HG03025 (cell line): ENCODE measurements at regions not wholly inside any gene's neighbourhood (a gene's known extent, or its start where the extent isn't known, plus 50 kb on each side); places are given as distances from the start of the nearest gene placed in this dataset.

ENCODE experiments used
- ATAC-seq: cut with Tn5 transposase; IDR thresholded peaks from one replicate; pipeline ENCODE4 v1.9.1; 2021; ENCODE audit warnings: mild to moderate bottlenecking, moderate library complexity; ENCODE audit not compliant: unreplicated experiment, low FRiP score

DNA sequence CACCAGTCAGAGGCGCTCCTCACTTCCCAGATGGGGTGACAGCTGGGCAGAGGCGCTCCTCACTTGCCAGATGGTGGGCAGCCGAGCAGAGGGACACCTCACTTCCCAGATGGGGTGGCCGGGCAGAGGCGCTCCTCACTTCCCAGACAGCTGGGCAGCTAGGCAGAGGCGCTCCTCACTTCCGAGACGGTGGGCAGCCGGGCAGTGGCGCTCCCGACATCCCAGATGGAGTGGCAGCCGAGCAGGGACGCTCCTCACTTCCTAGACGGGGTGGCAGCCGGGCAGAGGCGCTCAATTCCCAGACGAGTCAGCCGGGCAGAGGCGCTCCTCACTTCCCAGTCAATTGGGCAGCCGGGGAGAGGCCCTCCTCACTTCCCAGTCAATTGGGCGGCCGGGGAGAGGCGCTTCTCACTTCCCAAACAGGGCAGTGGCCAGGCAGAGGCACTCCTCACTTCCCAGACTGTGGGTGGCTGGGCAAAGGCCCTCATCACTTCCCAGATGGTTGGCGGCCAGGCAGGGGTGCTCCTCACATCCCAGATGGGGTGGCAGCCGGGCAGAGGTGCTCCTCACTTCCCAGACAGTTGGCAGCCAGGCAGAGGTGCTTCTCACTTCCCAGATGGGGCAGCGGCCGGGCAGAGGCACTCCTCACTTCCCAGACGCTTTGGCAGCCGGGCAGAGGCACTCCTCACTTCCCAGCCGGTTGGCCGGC is 143.8 kb upstream of the ARID2 start:
- no peak for ATAC-seq

DNA sequence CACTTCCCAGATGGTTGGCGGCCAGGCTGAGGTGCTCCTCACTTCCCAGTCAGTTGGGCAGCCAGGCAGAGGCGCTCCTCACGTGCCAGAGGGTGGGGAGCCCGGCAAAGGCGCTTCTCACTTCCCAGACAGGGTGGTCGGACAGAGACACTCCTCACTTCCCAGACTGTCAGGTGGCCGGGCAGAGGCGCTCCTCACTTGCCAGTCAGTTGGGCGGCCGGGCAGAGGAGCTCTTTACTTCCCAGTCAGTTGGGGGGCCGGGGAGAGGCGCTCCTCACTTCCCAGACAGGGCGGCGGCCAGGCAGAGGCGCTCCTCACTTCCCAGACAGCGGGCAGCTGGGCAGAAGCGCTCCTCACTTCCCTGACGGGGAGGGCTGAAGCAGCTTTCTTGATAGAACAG is 143.0 kb upstream of the ARID2 start:
- ATAC-seq, result no peak

DNA sequence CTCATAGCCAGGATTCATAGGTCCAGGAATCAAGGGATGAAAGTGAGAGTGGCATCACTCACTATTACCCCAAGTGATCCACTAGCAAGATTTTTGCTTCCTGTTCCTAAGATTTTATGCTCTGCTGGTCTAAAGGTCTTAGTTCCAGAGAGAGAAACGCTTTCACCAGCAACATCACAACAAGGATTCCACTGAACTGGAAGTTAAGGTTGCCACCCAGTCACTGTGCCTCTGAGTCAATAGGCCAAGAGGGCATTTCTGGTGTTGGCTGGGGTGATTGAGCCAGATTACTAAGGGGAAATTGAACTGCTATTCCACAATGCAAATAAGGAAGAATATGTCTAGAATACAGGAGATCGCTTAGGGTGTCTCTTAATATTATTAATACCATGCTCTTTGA is 142.5 kb upstream of the ARID2 start:
- ATAC-seq, result no peak

DNA sequence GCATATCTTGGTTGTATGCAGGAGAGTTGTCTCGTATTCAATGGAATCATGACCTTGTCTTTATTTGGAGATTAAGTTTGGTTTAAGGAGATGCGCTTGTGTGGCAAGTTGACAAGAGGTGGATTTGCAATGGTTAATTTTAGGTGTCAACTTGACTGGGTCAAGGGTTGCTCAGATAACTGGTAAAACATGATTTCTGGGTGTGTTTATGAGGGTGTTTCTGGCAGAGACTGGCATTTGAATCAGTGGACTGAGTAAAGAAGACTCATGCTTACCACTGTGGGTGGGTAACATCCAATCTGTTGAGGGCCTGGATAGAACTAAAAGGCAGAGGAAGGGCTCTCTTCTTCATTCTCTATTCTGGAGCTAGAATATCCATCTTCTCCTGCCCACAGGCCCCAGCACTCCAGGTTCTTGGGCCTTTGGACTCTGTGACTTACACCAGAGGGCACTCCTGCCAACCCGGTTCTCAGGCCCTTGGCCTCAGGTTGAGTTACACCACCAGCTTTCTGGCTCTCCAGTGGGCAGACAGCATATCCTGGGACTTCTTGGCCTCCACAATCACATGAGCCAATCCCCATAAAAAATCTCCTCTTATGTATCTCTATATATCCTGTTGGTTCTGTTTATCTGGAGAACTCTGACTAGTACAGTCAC is 141.5 kb upstream of the ARID2 start:
- ATAC-seq, result no peak

DNA sequence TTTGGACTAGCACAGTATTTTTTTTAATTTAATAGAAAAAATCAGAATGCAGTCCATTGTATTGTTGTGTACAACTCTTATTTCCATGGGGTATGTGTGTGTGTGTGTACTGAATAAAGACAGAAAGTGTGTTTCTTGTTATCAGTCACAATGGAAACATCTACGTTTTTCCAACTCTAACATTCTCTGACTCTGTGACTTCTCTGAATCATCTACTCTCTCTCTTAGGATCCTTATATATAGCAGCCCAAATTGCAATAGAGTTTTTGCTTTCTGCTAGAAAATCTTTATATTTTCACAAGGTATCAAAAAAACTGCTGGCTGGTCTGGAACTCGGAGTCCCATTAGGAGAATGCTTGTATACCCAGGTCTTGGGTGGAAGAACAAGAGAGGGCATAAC is 138.9 kb upstream of the ARID2 start:
- no peak for ATAC-seq

DNA sequence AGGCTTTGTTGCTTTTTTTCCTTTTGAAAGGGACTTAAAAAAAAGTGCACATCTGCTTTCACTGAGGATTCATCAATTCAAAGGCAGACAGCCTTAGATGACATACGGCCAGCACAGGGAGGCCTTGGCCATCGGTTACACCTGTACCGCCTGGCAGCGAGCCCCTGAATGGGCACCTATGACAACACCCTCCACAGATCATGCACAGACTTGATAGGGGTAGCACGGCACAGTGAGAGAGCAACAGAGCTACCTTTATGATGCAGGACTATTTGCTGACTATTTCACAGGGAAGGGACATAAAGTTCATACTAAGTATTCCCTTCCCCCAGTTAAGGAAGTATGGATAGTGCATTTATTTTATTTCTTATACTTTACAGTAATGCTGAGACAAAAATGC is 137.9 kb upstream of the ARID2 start:
- ATAC-seq, result no peak

DNA sequence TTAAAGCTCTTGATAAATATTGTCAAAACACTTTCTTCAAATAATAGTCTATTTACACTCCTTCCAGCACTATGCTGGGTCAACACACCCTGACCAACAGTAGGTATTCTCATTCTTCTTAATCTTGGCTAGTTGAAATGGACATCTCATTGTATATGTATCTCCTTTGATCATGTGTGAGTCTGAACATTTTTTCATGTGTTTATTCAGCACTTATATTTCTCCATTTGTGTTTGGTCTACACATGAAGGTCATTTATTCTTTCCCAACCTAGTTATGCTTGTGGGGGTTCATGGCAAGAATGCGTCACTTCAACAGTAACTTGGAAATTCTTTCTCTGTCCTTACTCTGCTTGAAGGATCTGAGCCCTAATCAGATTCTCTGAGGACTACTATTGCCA is 133.1 kb upstream of the ARID2 start:
- ATAC-seq, result no peak

DNA sequence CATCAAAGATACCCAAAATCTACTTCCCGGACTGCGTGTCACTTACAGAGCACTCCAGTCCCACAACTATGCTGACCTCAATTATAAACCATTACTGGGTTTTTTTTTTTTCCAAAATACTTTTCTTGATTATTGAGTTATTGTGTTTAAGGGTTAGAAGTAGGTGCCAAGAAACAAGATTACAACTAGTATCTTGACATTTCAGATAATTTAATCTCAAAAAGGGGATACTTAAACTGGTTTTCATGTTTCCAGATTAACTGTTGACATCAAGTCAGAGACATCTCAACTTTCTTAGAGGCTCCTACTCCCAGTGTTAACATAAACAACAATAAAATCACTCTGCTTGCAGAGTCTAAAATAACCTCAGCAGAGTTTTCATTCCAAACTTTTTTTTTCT is 131.2 kb upstream of the ARID2 start:
- no peak for ATAC-seq

DNA sequence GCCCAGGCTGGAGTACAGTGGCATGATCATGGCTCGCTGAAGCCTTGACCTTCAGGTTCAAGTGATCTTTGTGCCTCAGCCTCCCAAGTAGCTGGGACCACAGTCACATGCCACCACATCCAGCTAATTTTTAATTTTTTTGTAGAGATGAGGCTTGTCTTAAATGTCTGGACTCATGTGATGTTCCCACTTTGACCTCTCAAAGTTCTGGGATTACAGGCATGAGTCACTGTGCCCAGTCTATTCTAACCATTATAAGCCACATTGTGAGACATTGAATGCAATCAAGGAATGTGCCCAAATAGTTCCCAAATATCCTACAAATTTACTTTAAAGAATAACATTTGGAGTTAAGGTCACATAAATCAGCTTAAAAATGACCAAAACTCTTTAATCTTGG is 130.7 kb upstream of the ARID2 start:
- ATAC-seq, result no peak

DNA sequence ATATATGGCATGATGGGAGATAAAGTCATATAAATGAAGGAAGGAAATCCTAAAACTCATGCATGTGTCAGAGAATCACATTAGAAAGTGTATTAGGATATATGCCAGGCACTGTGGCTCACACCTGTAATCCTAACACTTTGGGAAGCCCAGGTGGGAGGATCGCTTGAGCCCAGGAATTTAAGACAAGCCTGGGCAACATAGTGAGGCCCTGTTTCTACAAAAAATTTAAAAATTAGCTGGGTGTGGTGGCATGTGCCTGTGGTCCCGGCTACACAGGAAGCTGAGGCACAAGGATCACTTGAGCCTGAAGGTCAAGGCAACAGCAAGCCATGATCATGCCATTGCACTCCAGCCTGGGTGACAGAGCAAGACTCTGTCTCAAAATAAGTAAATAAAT is 130.3 kb upstream of the ARID2 start:
- no peak for ATAC-seq

DNA sequence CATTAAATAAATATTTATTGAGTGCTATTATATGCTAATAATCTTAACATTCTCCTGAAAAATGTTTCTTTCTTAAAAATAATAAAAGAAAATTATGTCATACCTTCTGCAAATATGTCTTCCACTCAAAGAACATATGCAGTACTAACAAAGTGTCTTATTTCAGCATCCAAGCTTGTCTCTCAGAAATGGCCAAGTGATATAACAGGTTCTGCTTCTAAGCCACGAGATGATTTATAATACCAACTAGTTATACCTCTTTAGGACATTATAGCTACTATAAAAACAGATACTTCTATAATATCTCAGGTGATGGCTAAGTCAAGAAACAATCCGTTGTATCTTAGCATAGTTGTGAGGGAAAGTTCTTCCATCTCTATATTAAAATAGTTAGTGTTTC is 128.1 kb upstream of the ARID2 start:
- no peak for ATAC-seq

DNA sequence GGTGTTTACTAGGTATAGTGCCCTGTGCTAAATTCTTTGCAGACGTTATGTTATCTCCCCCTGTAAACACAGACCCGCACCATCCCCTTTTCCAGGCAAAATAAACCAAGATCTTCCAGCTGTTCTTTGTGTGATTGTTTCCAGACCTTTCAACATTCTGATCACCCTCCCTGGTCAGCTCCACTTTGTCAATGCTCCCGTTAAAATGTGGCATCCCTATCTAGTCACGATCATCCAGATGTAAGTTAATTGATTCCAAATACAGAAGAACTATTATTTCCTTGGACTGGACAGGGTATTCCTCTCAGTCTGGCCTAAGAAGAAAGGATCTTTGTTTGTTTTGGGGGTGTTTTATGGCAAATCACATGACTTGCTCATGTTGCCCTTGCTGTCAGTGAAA is 127.6 kb upstream of the ARID2 start:
- no peak for ATAC-seq

DNA sequence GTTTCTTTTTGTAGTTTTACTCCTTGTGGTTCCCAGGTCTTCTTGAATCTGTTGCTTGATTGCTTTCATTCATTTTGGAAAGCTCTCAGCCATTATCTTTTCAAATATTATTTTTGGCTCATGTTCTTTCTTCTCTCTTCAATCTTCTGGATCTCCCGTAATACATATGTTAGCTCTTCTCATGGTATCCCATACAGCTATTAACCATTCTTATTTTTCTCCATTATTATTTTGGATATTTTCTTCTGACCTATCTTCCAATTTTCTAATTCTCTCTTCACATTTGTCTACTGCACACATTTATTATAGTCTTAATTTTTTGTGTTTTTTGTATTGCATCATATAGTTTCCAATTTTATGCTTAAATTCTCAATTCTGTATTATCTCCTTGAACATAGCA is 123.9 kb upstream of the ARID2 start:
- ATAC-seq, result no peak

DNA sequence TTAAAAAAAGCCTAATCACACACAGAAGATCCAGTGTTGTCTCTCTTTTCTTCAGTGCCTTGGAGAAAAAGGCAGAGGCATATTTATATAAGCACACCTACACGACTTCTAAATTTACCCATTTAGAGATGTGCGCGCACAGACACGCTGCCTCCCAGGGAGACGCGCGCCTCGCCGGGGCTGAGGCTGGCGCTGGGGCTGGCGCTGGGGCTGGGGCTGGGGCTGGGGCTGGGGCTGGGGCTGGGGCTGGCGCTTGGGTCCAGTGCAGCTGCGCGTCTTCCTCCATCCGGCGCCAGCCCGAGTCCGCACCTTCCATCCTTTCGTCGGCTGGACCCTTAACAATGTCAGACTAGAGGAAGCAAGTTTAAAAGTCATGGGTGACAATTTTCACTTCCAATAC is 118.4 kb upstream of the ARID2 start:
- ATAC-seq, result no peak

DNA sequence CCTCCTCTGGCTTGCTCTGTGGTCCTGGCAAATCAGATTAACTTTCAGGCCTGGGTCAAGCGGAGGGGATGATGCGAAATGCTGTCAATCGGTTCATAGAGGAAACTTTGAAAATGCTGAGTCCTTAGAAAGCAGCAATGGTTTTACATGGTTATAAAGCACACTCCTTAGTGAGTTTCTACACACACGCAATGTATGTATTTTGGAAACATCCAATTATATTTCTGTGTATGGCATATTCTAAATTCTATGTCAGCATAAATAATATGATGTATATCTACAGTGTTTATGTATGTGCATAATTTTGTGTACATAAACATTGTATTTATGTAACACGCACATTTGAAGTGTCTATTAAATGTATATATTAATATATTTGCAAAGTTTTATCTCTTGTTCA is 118.0 kb upstream of the ARID2 start:
- ATAC-seq, result no peak

DNA sequence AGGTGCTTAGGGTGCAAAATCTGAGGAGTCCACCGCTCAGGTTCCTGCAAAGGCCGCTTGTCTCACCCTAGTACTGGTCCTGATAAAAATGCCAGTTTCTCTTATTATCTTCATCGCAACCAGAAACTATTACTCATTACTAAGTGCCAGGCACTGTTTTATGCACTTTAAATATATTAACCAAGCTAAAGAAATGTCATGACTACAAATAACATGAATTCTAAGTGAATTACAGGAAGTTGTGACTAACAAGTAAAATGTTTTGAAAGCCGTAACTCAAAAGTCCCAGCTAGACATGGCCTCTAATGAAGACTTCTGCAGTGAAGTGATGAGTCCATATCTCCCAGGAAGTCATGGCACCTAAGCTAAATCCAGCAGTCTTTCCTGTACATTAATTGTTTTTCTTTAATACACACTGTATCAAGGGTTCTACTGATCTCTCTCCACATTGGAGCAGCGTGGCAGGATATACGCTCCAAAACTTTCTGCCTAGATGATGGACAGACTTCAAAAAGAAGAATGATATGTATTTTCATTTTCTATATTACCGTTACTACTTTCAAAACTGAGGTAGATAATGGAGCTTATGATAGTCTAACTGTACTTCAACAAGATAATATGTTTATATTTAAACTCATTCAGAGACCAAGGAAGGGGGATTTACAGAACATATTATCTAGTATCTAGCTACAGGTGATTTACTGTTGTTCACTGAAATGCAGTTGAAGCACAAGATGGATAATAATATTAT is 117.3 kb upstream of the ARID2 start:
- ATAC-seq, result no peak

DNA sequence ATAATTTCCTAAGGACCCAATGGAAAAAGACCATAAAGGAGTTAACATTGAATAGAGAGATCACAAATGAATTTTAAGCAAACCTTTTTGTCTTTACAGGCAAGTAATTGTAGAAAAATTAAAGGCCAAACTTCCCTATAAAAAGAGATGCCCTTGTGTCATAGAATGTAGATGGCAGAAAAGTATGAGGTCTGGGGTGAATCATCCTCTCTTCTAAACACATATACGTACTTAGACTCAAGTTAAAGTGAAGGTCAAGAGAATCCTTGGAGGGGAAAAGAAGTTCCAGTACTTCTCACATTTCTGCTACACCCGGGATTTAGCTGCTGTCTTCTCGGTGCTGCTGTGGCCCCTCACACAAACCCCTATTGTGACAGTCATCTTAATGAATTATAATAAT is 116.2 kb upstream of the ARID2 start:
- ATAC-seq, result no peak

DNA sequence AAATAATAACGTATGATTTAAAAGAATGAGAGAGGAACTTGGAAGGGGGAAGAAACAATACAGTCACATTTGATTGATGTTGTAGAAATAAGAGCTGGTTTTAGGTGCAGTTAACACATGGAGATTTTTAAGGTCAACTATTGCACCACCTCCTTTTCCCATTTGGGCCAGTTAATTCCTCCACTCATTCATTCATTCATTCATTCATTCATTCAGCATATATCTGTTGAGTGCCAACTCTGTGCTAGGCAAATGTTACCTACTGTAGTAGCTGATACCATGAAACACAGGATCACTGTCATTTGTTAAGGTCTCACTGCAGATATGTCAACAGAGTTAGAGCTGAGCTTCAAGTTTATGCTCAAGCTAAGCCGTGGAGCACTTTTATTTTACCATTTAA is 115.7 kb upstream of the ARID2 start:
- ATAC-seq, result no peak

DNA sequence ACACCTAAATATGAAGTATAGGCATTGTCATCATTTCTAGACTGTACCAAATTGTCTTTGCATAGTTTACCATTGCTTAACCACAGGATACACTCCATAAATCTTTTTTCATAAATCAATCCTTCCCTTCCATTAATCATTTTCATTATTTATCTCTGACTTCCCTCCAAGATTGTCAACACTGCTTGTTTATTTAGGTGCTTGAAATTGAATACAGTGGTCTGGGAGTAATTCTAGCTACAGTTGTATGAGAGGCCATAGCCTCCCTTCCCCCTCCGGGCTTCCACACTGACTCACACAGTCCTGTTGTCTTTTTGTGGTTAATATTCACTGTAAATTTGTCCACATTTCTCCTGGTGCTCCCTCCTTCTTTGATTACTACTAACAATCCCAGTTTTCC is 114.2 kb upstream of the ARID2 start:
- no peak for ATAC-seq

DNA sequence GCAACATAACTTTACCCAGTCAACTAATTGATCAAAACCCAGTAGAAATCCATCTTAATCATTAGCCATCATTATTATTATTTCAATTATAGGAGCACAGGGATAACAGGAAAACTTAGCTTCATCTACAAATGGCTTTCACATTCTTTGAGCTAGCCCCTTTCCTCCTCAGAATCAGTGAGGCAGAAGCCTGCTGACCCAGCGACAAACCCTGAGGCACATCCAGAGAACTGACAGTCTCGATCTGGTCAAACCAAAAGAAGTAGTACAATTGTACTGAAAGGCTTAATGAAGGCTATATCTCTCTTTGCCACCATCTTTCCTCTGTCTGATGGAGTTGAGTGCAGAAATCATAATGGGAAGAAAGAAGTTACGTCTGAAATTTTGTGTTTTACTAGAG is 109.8 kb upstream of the ARID2 start:
- no peak for ATAC-seq

DNA sequence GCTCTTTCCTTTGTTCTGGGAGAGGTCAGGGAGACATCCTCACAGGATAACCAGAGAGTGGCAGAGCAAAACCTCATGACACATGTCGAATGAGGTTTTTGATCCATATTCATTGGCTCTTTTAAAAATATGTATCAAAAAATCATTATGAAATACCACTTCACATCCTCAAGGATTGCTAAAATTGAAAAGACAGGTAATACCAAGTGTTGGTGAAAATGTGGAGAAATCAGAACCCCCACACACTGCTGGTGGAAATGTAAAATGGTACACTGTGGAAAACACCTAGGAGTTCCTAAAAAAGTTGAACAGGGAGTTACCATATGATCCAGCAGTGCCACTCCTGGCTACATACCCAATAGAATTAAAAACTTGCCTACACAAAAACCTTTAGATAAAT is 107.8 kb upstream of the ARID2 start:
- ATAC-seq, result no peak
